Vagina (tissue), 2 donors: ENCODE measurements at regions not wholly inside any gene's neighbourhood (a gene's known extent, or its start where the extent isn't known, plus 50 kb on each side); places are given as distances from the start of the nearest gene placed in this dataset.

Experiments
- DNase-seq, 2 donors: peaks; one replicate each; pipeline ENCODE4 v3.0.0-alpha.2; 2017; ENCODE audit errors: extremely low spot score in 2 of 2
- H3K27ac ChIP-seq: fragments of 200-600 bp; sonication (generic); one replicate; pipeline ENCODE4 v1.5.1; 2019
- H3K27me3 ChIP-seq: fragments of 200-600 bp; sonication (generic); one replicate; pipeline ENCODE4 v1.5.1; 2019
- H3K36me3 ChIP-seq, 2 donors: fragments of 200-600 bp; sonication (generic); one replicate each; pipeline ENCODE4 v1.5.1; 2017 to 2019
- H3K4me1 ChIP-seq: fragments of 200-600 bp; sonication (generic); one replicate; pipeline ENCODE4 v1.5.1; 2019
- H3K4me3 ChIP-seq, 2 donors: fragments of 200-600 bp; sonication (generic); 1 replicate in 1 of 2; 2 replicates in 1 of 2; pipeline ENCODE4 v1.5.1; 2016 to 2019
- H3K9me3 ChIP-seq: fragments of 200-600 bp; sonication (generic); one replicate; pipeline ENCODE4 v1.5.1; 2019
- CTCF ChIP-seq, 3 experiments: fragments of 450-650 bp in 2 of 3; fragments of 200-600 bp in 1 of 3; sonication (generic) in 1 of 3; IDR thresholded peaks; one replicate each; pipeline ENCODE4 v1.5.1; 2017 to 2019; ENCODE audit warnings: antibody characterized with exemption in 3 of 3, mild to moderate bottlenecking in 2 of 3, moderate library complexity in 2 of 3
- POLR2A ChIP-seq, 2 donors: fragments of 450-650 bp; IDR thresholded peaks; one replicate each; pipeline ENCODE4 v1.6.1; 2017; ENCODE audit warnings: antibody characterized with exemption in 2 of 2, mild to moderate bottlenecking in 2 of 2, moderate library complexity in 2 of 2
- POLR2AphosphoS5 ChIP-seq, 2 donors: sonication (generic); formaldehyde crosslinking; IDR thresholded peaks; one replicate each; pipeline ENCODE4 v1.9.0; 2017; ENCODE audit warnings: antibody characterized with exemption in 2 of 2, mild to moderate bottlenecking in 2 of 2, low read depth in 1 of 2; ENCODE audit not compliant: insufficient read depth in 1 of 2
- intact Hi-C: fragments of 100-400 bp; cut with DNase I; formaldehyde crosslinking; loops from one replicate; pipeline ENCODE4 v1.15.1; 2023

DNA sequence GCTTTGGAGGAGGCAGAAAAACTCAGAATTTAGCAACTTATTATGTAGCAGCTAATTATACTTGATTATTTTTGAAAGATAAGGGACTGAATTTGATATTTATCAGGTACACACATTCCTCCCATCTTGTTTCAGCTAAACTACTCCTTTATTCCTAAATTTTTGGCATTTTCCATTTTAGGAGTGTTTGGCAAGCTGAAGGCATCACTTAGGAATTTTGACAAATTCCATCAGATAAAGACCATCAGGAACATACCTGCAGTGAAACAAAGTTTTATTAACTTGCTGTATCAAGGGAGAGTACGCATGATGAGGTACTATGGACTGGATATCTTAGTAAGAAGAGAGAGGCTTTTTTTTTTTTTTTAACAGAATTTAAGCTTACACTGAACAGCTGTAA, 1092.2 kb downstream of the PLA2G4A start:
- no peak for DNase-seq
- Histone ChIP-seq H3K4me1 (no peaks in the 10 kb centered on the region), H3K9me3 (no peaks in the 10 kb centered on the region), H3K36me3 (no peaks in the 10 kb centered on the region), H3K27me3 (no peaks in the 10 kb centered on the region), H3K4me3 (no peak overlapping the region), H3K27ac (no peak overlapping the region)
- intact Hi-C loops, result no loop called here
- no peak for TF ChIP-seq POLR2A (IDR thresholded peaks at IDR 0.05)
- TF ChIP-seq CTCF (IDR thresholded peaks at IDR 0.05), result no peak
- TF ChIP-seq POLR2AphosphoS5 (IDR thresholded peaks at IDR 0.05; ENCODE audit: insufficient read depth in 1 of 2, low read depth in 1 of 2), result no peak

- Histone ChIP-seq H3K36me3 (no peaks in the 10 kb centered on the region), H3K4me1 (no peaks in the 10 kb centered on the region), H3K4me3 (no peak overlapping the region), H3K27me3 (no peaks in the 10 kb centered on the region), H3K27ac (no peak overlapping the region), H3K9me3 (no peaks in the 10 kb centered on the region)
- intact Hi-C loops, result no loop called here
- TF ChIP-seq CTCF (IDR thresholded peaks at IDR 0.05) (no peak), POLR2AphosphoS5 (IDR thresholded peaks at IDR 0.05; ENCODE audit: insufficient read depth in 1 of 2, low read depth in 1 of 2) (no peak)
- DNase-seq, result no peak
These were observed 1092.7 kb downstream of the PLA2G4A start for GRCh38 chr1:187921426-187921825.

DNA sequence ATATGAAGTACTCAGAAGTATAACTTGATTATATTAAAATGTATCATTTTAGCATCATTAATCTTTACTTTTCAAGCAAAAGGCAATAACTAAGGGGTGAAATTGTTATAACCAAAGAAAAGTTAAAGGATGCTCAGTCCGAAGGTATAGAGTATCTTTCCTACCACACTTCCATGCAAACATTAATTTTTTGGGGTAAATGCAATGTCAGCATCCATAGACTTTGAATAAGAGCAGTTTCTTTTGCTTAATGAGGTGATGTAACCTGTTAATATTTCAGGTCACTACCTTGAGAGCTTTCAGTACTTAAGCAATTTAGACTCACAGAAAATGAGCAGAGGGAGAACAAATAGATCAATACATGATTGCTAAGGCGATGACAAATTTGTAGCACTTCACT, 1093.5 kb downstream of the PLA2G4A start:
- Histone ChIP-seq H3K4me1 (no peaks in the 10 kb centered on the region), H3K27ac (no peak overlapping the region), H3K4me3 (no peak overlapping the region), H3K36me3 (no peaks in the 10 kb centered on the region), H3K9me3 (no peaks in the 10 kb centered on the region), H3K27me3 (no peaks in the 10 kb centered on the region)
- no peak for TF ChIP-seq CTCF (IDR thresholded peaks at IDR 0.05)
- no peak for TF ChIP-seq POLR2A (IDR thresholded peaks at IDR 0.05)
- no peak for DNase-seq
- intact Hi-C loops, result no loop called here

DNA sequence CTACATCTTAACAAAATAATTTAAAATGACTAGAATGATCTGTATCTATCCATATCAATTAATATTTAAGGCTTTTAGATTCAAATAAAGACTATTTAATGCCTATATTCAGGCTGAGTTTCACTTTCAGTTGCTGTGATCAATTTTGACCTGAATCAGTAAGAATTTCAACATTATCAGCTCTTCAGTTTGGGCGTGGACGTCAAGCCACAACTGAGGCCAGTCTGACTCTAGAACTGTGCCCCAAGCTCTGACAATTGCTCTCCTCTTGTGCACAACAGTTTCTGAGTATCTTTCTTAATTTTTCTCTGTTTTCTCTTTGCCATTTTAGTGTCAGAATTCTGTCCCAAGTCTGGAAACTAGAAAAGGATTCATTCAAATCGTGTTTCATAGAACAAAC, 1095.5 kb downstream of the PLA2G4A start:
- DNase-seq, result no peak
- Histone ChIP-seq H3K4me3 (no peak overlapping the region), H3K4me1 (no peaks in the 10 kb centered on the region), H3K36me3 (no peaks in the 10 kb centered on the region), H3K9me3 (no peaks in the 10 kb centered on the region), H3K27me3 (no peaks in the 10 kb centered on the region), H3K27ac (no peak overlapping the region)
- TF ChIP-seq POLR2AphosphoS5 (IDR thresholded peaks at IDR 0.05; ENCODE audit: insufficient read depth in 1 of 2, low read depth in 1 of 2), result no peak
- intact Hi-C loops, result no loop called here

DNA sequence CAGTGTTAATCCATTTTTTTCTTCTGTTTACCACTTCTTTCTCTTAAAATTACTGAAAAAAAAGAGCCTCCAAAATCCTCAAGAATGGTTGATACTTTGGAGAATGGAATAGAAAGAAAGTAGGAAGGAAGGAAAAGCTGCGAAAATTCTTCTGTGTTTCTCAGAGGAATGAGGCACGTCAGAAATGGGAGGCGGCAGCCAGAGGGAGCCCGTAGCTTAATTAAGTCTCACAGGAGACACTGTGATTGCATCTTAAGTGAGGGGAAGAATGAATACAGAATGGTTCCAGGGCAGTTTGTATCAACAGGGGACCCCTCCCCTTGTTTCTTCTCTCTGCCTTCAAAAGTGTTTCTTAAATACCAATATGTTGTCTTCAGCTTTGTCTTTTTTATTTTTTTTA, 1099.5 kb downstream of the PLA2G4A start:
- no peak for DNase-seq
- Histone ChIP-seq H3K4me3 (no peak overlapping the region), H3K4me1 (no peaks in the 10 kb centered on the region), H3K36me3 (no peaks in the 10 kb centered on the region), H3K27ac (no peak overlapping the region), H3K9me3 (no peaks in the 10 kb centered on the region), H3K27me3 (no peaks in the 10 kb centered on the region)
- intact Hi-C loops, result no loop called here
- TF ChIP-seq CTCF (IDR thresholded peaks at IDR 0.05) (no peak), POLR2AphosphoS5 (IDR thresholded peaks at IDR 0.05; ENCODE audit: insufficient read depth in 1 of 2, low read depth in 1 of 2) (no peak), POLR2A (IDR thresholded peaks at IDR 0.05) (no peak)

- Histone ChIP-seq H3K27me3 (no peaks in the 10 kb centered on the region), H3K4me1 (no peaks in the 10 kb centered on the region), H3K27ac (no peak overlapping the region), H3K4me3 (no peak overlapping the region), H3K36me3 (no peaks in the 10 kb centered on the region), H3K9me3 (no peaks in the 10 kb centered on the region)
- no peak for DNase-seq
- TF ChIP-seq POLR2A (IDR thresholded peaks at IDR 0.05), result no peak
- no peak for TF ChIP-seq POLR2AphosphoS5 (IDR thresholded peaks at IDR 0.05; ENCODE audit: insufficient read depth in 1 of 2, low read depth in 1 of 2)
- TF ChIP-seq CTCF (IDR thresholded peaks at IDR 0.05), result no peak
- intact Hi-C loops, result no loop called here
These were observed 1099.9 kb downstream of the PLA2G4A start for GRCh38 chr1:187928696-187929095.
